Lower lobe of right lung (tissue), 2 donors: ENCODE measurements at regions not wholly inside any gene's neighbourhood (a gene's known extent, or its start where the extent isn't known, plus 50 kb on each side); places are given as distances from the start of the nearest gene placed in this dataset.

ENCODE experiments used
- ATAC-seq, 2 donors: fragments of 200-7000 bp; cut with Tn5 transposase; one replicate each; pipeline ENCODE4 v1.9.1; 2020 to 2022; ENCODE audit warnings: mild to moderate bottlenecking in 2 of 2, moderate library complexity in 2 of 2
- DNase-seq: peaks from one replicate; pipeline ENCODE4 v3.0.0-alpha.2; 2020
- H3K27ac ChIP-seq: fragments of 200-600 bp; one replicate; pipeline ENCODE4 v1.8.0; 2022
- H3K27me3 ChIP-seq: fragments of 200-600 bp; one replicate; pipeline ENCODE4 v1.8.0; 2022; ENCODE audit warnings: low read depth
- H3K36me3 ChIP-seq: fragments of 200-600 bp; one replicate; pipeline ENCODE4 v1.8.0; 2022; ENCODE audit warnings: mild to moderate bottlenecking
- H3K4me1 ChIP-seq: fragments of 200-600 bp; one replicate; pipeline ENCODE4 v1.8.0; 2022
- H3K4me3 ChIP-seq: fragments of 200-600 bp; one replicate; pipeline ENCODE4 v1.8.0; 2022; ENCODE audit warnings: mild to moderate bottlenecking
- H3K9me3 ChIP-seq: fragments of 200-600 bp; one replicate; pipeline ENCODE4 v1.8.0; 2022
- intact Hi-C: fragments of 100-400 bp; cut with DNase I; formaldehyde crosslinking; loops from one replicate; pipeline ENCODE4 v1.11.0; 2022
- TF ChIP-seq, protein P1 (sequence below): fragments of 200-600 bp; IDR thresholded peaks from one replicate; pipeline ENCODE4 v1.8.0; 2022; ENCODE audit warnings: antibody characterized with exemption, mild to moderate bottlenecking
- donor health status: DM: no; HTN: yes; CAD: no; lungs with severe emphysema.

DNA sequence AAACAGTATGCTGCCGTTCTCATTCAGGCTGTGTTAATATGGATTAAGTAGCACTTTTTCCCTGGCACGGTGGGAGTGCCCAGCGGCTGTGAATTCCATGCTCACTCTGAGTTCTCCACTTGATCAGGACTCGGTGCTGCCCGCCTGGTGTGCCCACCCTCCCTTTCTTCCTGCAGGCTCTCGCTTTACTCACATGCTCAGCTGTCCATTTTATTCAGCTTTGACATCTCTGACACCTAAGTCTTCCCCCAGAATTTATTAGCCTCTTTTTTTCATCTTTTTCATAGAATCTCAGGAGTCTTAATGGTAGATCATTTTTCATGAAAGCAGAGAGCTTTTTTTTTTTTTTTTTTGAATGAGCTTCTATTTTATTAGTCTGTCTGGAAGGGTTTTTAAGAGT, 626.5 kb downstream of the IRX1 start:
- DNase-seq, result no peak
- H3K9me3 ChIP-seq, result no peaks in the 10 kb centered on the region
- H3K4me3 ChIP-seq, result no peak overlapping the region
- no peaks in the 10 kb centered on the region for H3K4me1 ChIP-seq
- no peaks in the 10 kb centered on the region for H3K27me3 ChIP-seq
- TF ChIP-seq, protein P1, sequence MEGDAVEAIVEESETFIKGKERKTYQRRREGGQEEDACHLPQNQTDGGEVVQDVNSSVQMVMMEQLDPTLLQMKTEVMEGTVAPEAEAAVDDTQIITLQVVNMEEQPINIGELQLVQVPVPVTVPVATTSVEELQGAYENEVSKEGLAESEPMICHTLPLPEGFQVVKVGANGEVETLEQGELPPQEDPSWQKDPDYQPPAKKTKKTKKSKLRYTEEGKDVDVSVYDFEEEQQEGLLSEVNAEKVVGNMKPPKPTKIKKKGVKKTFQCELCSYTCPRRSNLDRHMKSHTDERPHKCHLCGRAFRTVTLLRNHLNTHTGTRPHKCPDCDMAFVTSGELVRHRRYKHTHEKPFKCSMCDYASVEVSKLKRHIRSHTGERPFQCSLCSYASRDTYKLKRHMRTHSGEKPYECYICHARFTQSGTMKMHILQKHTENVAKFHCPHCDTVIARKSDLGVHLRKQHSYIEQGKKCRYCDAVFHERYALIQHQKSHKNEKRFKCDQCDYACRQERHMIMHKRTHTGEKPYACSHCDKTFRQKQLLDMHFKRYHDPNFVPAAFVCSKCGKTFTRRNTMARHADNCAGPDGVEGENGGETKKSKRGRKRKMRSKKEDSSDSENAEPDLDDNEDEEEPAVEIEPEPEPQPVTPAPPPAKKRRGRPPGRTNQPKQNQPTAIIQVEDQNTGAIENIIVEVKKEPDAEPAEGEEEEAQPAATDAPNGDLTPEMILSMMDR, result no peak
- ATAC-seq, result no peak
- H3K27ac ChIP-seq, result no peak overlapping the region
- no peaks in the 10 kb centered on the region for H3K36me3 ChIP-seq
- intact Hi-C loops, result no loop called here

DNA sequence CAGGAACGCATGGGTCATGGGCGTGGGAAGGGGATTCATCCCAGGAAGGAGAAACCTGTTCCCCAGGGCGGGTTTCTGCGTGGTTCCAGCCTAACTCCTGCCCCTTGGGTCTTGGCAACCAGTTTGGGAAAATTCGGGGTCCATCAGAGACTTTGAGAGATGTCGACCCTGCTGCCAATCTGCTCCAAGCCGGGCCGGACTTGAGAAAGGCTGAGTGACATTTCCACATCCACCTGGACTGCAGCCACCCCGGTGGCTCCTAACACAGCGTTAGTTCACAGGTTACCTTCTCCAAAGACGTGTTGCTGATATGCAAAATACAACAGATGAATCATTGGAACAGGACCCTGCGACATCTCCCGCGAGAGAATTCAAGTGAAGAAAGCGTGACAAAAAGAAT, 627.2 kb downstream of the IRX1 start:
- Histone ChIP-seq H3K27ac (no peak overlapping the region), H3K36me3 (no peaks in the 10 kb centered on the region), H3K9me3 (no peaks in the 10 kb centered on the region), H3K4me1 (no peaks in the 10 kb centered on the region), H3K27me3 (no peaks in the 10 kb centered on the region), H3K4me3 (no peak overlapping the region)
- TF ChIP-seq, protein P1, result no peak
- intact Hi-C loops, result no loop called here
- no peak for ATAC-seq
- no peak for DNase-seq

DNA sequence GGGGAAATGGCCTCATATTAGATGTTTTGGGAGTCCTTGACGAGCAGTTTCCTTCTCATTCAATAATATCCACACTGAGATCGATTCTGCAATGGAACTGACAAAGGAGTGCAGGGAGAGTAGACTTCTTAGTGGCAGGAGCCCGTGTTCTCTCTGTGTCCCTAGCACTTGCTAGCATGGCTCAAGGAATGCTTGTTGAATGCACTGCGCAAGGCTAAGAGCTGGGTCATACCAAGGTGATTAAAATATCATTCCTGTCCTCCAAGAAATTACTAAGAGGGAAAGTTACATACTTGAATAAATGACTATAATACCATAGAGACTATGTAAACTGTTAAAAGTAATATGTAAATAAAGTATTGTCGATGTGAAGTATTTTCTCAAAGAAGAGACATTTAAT, 630.1 kb downstream of the IRX1 start:
- no peaks in the 10 kb centered on the region for H3K27me3 ChIP-seq
- intact Hi-C loops, result no loop called here
- no peaks in the 10 kb centered on the region for H3K9me3 ChIP-seq
- DNase-seq (no peak), ATAC-seq (peak; percentile 65 to 86)
- H3K36me3 ChIP-seq, result no peaks in the 10 kb centered on the region
- TF ChIP-seq, protein P1, result no peak
- H3K4me1 ChIP-seq, result no peaks in the 10 kb centered on the region
- H3K27ac ChIP-seq, result no peak overlapping the region
- no peak overlapping the region for H3K4me3 ChIP-seq

DNA sequence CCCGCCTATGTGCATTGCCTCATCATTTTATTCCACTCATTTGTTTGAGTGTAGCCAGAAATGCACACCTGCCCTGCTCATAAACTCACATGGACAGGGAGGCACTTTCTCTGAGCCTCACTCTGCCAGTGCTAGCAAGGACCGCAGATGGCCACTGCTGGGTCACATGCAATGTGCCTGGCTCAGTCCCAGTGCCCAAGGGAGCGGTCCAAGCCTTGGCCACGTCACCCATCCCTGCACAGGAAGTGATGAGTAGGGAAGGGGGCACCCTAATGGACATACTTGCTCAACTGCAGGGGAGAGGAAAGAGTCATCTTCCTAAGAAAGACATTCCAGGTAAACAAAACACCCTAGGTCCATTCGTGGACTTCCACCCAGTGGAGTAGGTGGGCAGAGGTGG, 630.9 kb downstream of the IRX1 start:
- ATAC-seq, result peak; percentile 33 to 41
- TF ChIP-seq, protein P1, result no peak
- Histone ChIP-seq H3K4me1 (no peaks in the 10 kb centered on the region), H3K9me3 (no peaks in the 10 kb centered on the region), H3K27me3 (no peaks in the 10 kb centered on the region), H3K27ac (no peak overlapping the region), H3K4me3 (no peak overlapping the region), H3K36me3 (no peaks in the 10 kb centered on the region)
- intact Hi-C loops, result no loop called here
- no peak for DNase-seq

DNA sequence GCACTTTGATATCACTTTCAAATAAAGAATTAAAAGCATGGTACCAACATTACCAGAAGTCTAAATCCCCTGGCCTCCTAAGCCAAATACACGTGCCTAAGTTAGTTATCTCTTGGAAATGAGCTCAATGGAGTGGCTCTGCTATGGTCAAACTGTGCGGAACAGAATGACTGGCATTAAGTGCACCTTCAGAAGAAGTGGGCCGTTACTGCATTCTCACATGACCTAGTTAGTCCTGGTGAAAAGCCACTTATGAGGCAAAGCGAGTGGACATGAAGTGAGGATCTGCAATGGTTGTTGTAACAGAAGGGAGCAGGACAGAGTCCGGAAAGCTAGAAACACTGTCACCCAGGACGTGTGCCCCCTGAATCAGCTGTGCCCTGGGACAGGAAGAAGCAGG, 633.1 kb downstream of the IRX1 start:
- Histone ChIP-seq H3K4me1 (no peaks in the 10 kb centered on the region), H3K36me3 (no peaks in the 10 kb centered on the region), H3K27ac (no peak overlapping the region), H3K4me3 (no peak overlapping the region), H3K9me3 (no peaks in the 10 kb centered on the region), H3K27me3 (no peaks in the 10 kb centered on the region)
- no peak for DNase-seq
- TF ChIP-seq, protein P1, result no peak
- ATAC-seq, result peak in 1 of 2 donors; percentile 37
- intact Hi-C loops, result no loop called here
